CD4-positive, alpha-beta T cell treated with Interleukin-12 subunit alpha and Interleukin-12 subunit beta, for 1 hour (primary cell): ENCODE measurements at regions not wholly inside any gene's neighbourhood (a gene's known extent, or its start where the extent isn't known, plus 50 kb on each side); places are given as distances from the start of the nearest gene placed in this dataset.
"Not testable (repeated sequence)": the region's sequence is repeated elsewhere in the genome, so short reads cannot be mapped to it uniquely, and the experiment has no call there.

Experiments used
- DNase-seq: peaks from one replicate; pipeline ENCODE4 v3.0.0-alpha.2; 2020

- no peak for DNase-seq
These were observed 880.6 kb downstream of the UQCRFS1 start for GRCh38 chr19:28332351-28332750.

GRCh38 chr19:28331596-28331995, 881.4 kb downstream of the UQCRFS1 start:
- DNase-seq: no peak

GRCh38 chr19:28330831-28331230, 882.1 kb downstream of the UQCRFS1 start:
- DNase-seq: no peak

- no peak for DNase-seq
These were observed 883.5 kb downstream of the UQCRFS1 start for GRCh38 chr19:28329429-28329828.

- no peak for DNase-seq
These were observed 885.0 kb downstream of the UQCRFS1 start for GRCh38 chr19:28327905-28328304.

GRCh38 chr19:28326746-28327145, 886.2 kb downstream of the UQCRFS1 start:
- no peak for DNase-seq

- no peak for DNase-seq
These were observed 888.5 kb downstream of the UQCRFS1 start for GRCh38 chr19:28324275-28325060.

- no peak for DNase-seq
These were observed 890.0 kb downstream of the UQCRFS1 start for GRCh38 chr19:28322945-28323344.

- DNase-seq: no peak
These were observed 890.5 kb downstream of the UQCRFS1 start for GRCh38 chr19:28322491-28322890.

- no peak for DNase-seq
These were observed 893.0 kb downstream of the UQCRFS1 start for GRCh38 chr19:28319918-28320317.

GRCh38 chr19:28319227-28319626, 893.7 kb downstream of the UQCRFS1 start:
- DNase-seq: no peak

GRCh38 chr19:28318469-28319179, 894.3 kb downstream of the UQCRFS1 start:
- no peak for DNase-seq

GRCh38 chr19:28316464-28316863, 896.5 kb downstream of the UQCRFS1 start:
- no peak for DNase-seq

- DNase-seq: no peak
These were observed 898.2 kb downstream of the UQCRFS1 start for GRCh38 chr19:28314756-28315155.

GRCh38 chr19:28314287-28314686, 898.7 kb downstream of the UQCRFS1 start:
- DNase-seq: no peak

GRCh38 chr19:28313633-28314032, 899.3 kb downstream of the UQCRFS1 start:
- DNase-seq: no peak

GRCh38 chr19:28312269-28312668, 900.7 kb downstream of the UQCRFS1 start:
- no peak for DNase-seq

GRCh38 chr19:28310829-28311228, 902.1 kb downstream of the UQCRFS1 start:
- not testable (repeated sequence) for DNase-seq

GRCh38 chr19:28309070-28309469, 903.9 kb downstream of the UQCRFS1 start:
- DNase-seq: no peak

- DNase-seq: no peak
These were observed 905.0 kb downstream of the UQCRFS1 start for GRCh38 chr19:28307963-28308362.

GRCh38 chr19:28307487-28307886, 905.5 kb downstream of the UQCRFS1 start:
- DNase-seq: no peak

- DNase-seq: no peak
These were observed 907.4 kb downstream of the UQCRFS1 start for GRCh38 chr19:28305513-28305912.

- no peak for DNase-seq
These were observed 909.4 kb downstream of the UQCRFS1 start for GRCh38 chr19:28303502-28303901.

- no peak for DNase-seq
These were observed 911.0 kb downstream of the UQCRFS1 start for GRCh38 chr19:28301961-28302360.
